ENCODE measurements at regions not wholly inside any gene's neighbourhood (a gene's known extent, or its start where the extent isn't known, plus 50 kb on each side); places are given as distances from the start of the nearest gene placed in this dataset.

DNA sequence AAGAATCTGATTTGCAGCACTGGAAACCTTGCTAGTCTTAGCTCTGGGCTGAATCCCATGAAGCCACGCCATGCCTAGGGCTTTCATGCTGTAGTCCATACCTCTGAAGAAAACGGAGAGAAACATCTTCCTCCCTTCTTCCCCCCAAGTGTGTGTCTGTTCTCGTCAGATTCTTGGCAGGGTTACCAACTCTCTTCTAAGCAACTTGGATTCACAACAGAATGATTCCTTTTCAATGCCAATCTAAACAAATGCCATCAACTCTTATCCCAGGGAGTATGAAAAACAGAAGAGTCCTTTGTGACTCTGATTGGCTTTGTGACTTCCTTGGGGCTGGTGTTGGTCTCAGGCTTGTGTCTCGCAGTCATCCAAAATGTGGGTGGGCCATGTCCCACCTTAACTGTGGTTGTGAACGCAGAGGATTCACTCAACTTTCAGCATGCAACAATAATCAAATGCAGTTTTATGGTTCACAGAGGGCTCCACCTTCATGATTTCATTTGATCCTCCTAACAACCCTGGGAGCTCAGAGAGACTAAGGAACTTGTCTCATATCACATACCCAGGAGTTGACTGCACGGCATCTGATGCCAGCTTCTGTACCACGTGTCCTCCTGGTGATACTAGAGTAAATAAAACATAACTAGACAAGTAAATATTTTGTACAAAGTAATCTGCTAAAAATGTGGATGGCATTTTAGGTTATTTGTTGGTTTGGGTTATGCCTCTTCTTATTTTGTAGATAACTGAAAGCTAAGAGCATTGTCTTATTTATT is 186.0 kb upstream of the TNP1 start:
- intact Hi-C loops (cut with DNase I) = no loop called here
- peaks cover 3 to 5% of the 10 kb centered on the region in 2 donors for H3K4me1 ChIP-seq (ENCODE audit: control insufficient read depth in 1 of 2, insufficient read depth in 2 of 2, low read length in 2 of 2)
- peak; percentile 4 for ATAC-seq (ENCODE audit: low FRiP score)

DNA sequence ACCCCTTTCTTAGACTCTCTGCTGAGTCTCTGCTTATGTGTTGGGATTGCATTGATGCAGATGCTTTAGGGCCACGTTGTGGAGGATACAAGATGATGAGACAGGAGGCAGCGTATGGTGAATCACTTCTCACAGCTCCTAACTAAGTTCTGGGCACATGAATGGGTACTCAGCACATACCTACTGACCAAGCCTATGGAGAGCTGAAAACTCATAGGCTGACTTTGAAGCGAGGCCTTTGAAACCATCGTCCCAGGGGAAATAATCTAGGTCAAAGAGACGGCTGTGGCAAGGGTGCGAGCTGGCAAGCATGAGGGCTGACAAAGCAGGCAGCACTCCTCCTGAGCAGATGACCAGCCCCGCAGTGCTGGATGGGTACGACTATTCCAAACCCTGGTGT is 180.2 kb upstream of the TNP1 start:
- no peaks in the 10 kb centered on the region for H3K4me1 ChIP-seq (ENCODE audit: control insufficient read depth in 1 of 2, insufficient read depth in 2 of 2, low read length in 2 of 2)
- 95 to 98% methylated on average over 8 of the region's 8 CpGs for WGBS, 2 donors
- no peaks in the 10 kb centered on the region for H3K27me3 ChIP-seq (ENCODE audit: control insufficient read depth in 1 of 2, insufficient read depth in 2 of 2, low read length in 1 of 2)
- intact Hi-C loops (cut with DNase I) = no loop called here
- H3K9me3 ChIP-seq (ENCODE audit: control insufficient read depth, low read length) = no peaks in the 10 kb centered on the region
- H3K4me3 ChIP-seq (ENCODE audit: low read length in 2 of 2) = no peak overlapping the region
- ATAC-seq (ENCODE audit: low FRiP score) (no peak), DNase-seq (no peak)
- H3K36me3 ChIP-seq (ENCODE audit: control insufficient read depth in 1 of 2, insufficient read depth in 2 of 2, low read length in 1 of 2) = no peaks in the 10 kb centered on the region
- no peak overlapping the region for H3K27ac ChIP-seq (ENCODE audit: low read depth in 1 of 2, low read length in 2 of 2)

More for the DNA sequence above, 186.0 kb upstream of the TNP1 start:
- DNase-seq = no peak
- Histone ChIP-seq H3K27ac (ENCODE audit: low read depth in 1 of 2, low read length in 2 of 2) (no peak overlapping the region), H3K36me3 (ENCODE audit: control insufficient read depth in 1 of 2, insufficient read depth in 2 of 2, low read length in 1 of 2) (no peaks in the 10 kb centered on the region), H3K9me3 (ENCODE audit: control insufficient read depth, low read length) (no peaks in the 10 kb centered on the region), H3K27me3 (ENCODE audit: control insufficient read depth in 1 of 2, insufficient read depth in 2 of 2, low read length in 1 of 2) (no peaks in the 10 kb centered on the region), H3K4me3 (ENCODE audit: low read length in 2 of 2) (no peak overlapping the region)
- 32 to 40% methylated on average over 7 of the region's 7 CpGs for WGBS, 2 donors

DNA sequence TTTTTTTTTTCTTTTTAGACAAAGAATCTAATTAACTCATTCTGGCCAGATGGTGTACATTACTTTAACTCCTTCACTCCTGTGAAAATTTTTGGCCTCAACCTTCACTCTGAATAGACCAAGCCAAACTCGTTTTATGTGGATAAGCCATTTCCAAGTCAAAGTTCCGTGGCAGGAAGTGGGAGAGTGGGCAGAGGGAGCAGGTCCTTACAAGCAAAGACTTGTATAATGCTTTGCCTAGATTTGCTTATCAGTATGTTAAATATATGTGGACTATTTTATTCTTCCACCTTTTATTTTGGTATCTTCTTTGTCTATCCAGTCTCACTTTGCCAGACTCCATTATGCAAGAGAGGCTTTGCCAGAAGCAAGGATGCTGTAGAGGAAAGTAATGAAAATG is 178.1 kb upstream of the TNP1 start:
- Histone ChIP-seq H3K4me3 (ENCODE audit: low read length in 2 of 2) (no peak overlapping the region), H3K27ac (ENCODE audit: low read depth in 1 of 2, low read length in 2 of 2) (no peak overlapping the region), H3K36me3 (ENCODE audit: control insufficient read depth in 1 of 2, insufficient read depth in 2 of 2, low read length in 1 of 2) (no peaks in the 10 kb centered on the region), H3K27me3 (ENCODE audit: control insufficient read depth in 1 of 2, insufficient read depth in 2 of 2, low read length in 1 of 2) (no peaks in the 10 kb centered on the region), H3K9me3 (ENCODE audit: control insufficient read depth, low read length) (no peaks in the 10 kb centered on the region), H3K4me1 (ENCODE audit: control insufficient read depth in 1 of 2, insufficient read depth in 2 of 2, low read length in 2 of 2) (no peaks in the 10 kb centered on the region)
- intact Hi-C loops (cut with DNase I) = no loop called here
- DNase-seq (no peak), ATAC-seq (ENCODE audit: low FRiP score) (no peak)
- 29 to 50% methylated on average over 2 of the region's 2 CpGs for WGBS, 2 donors

DNA sequence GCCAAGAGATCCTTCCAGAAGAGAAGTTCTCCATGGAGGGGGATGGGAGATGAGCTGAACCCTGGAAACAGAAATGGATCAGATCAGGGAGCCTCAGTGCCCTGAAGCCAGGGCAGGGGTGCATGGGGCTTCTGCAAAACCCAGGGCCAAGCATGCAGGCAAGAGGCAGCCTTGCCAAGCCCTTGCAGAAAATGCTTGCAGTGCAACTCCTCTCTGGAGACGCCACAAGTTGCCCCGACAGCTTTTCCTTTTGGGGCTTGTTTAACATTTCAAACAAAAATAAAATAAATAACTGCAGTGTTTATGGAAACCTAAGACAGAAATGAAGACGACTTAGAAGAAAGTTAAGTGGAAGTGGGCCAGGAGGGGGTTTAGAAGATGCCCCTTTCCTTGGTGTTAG is 177.5 kb upstream of the TNP1 start:
- Histone ChIP-seq H3K36me3 (ENCODE audit: control insufficient read depth in 1 of 2, insufficient read depth in 2 of 2, low read length in 1 of 2) (no peaks in the 10 kb centered on the region), H3K9me3 (ENCODE audit: control insufficient read depth, low read length) (no peaks in the 10 kb centered on the region), H3K27ac (ENCODE audit: low read depth in 1 of 2, low read length in 2 of 2) (no peak overlapping the region), H3K4me3 (ENCODE audit: low read length in 2 of 2) (no peak overlapping the region), H3K27me3 (ENCODE audit: control insufficient read depth in 1 of 2, insufficient read depth in 2 of 2, low read length in 1 of 2) (no peaks in the 10 kb centered on the region), H3K4me1 (ENCODE audit: control insufficient read depth in 1 of 2, insufficient read depth in 2 of 2, low read length in 2 of 2) (no peaks in the 10 kb centered on the region)
- intact Hi-C loops (cut with DNase I) = no loop called here
- ATAC-seq (ENCODE audit: low FRiP score) (no peak), DNase-seq (no peak)
- WGBS, 2 donors = 10 to 13% methylated on average over 3 of the region's 3 CpGs

DNA sequence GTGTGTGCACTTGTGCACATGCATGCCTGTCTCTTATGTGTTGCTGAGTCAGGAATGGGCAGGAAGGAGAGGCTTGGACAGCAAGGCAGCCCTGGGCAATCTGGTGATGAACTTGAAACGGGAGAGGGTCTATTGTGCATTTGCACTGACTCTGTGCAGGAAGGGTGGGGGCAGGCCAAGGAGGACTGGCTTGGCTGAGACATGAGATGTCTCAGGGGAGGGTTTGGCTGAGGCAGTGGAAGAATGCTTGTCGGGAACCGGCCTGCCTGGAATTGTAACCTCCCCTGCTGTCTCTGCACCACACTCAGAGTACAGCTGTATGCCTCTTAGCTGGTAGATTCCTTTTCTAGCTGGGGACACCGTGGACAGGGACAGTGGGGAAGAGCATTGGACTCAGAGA is 176.1 kb upstream of the TNP1 start:
- no peaks in the 10 kb centered on the region for H3K9me3 ChIP-seq (ENCODE audit: control insufficient read depth, low read length)
- no peaks in the 10 kb centered on the region for H3K27me3 ChIP-seq (ENCODE audit: control insufficient read depth in 1 of 2, insufficient read depth in 2 of 2, low read length in 1 of 2)
- 9 to 13% methylated on average over 4 of the region's 4 CpGs for WGBS, 2 donors
- peak; percentile 59 to 78 for DNase-seq
- no peaks in the 10 kb centered on the region for H3K36me3 ChIP-seq (ENCODE audit: control insufficient read depth in 1 of 2, insufficient read depth in 2 of 2, low read length in 1 of 2)
- no peak overlapping the region for H3K4me3 ChIP-seq (ENCODE audit: low read length in 2 of 2)
- no peak overlapping the region for H3K27ac ChIP-seq (ENCODE audit: low read depth in 1 of 2, low read length in 2 of 2)
- H3K4me1 ChIP-seq (ENCODE audit: control insufficient read depth in 1 of 2, insufficient read depth in 2 of 2, low read length in 2 of 2) = no peaks in the 10 kb centered on the region
- ATAC-seq (ENCODE audit: low FRiP score) = peak; percentile 83
- intact Hi-C loops (cut with DNase I) = no loop called here

DNA sequence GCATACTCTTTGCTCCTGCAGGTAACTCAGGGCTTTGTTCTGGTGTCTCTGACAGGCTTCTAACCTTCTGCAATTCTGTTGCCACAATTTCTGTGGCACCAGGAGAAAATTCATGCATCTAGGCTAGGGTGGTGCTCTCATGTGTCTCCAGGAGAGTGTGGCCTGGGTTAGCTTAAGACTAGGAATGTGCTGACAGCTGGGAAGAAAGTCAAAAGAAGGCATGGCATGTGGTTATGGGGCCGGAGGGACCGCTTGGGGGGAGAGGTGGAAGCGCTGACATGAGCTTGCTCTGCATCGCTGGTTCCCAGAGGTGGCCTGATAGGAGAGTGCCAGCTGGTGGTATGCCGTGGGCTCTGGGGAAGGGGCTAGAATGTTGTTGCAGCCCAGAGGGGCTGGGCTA is 173.3 kb upstream of the TNP1 start:
- no peak for DNase-seq
- Histone ChIP-seq H3K9me3 (ENCODE audit: control insufficient read depth, low read length) (no peaks in the 10 kb centered on the region), H3K27me3 (ENCODE audit: control insufficient read depth in 1 of 2, insufficient read depth in 2 of 2, low read length in 1 of 2) (no peaks in the 10 kb centered on the region), H3K4me3 (ENCODE audit: low read length in 2 of 2) (no peak overlapping the region), H3K36me3 (ENCODE audit: control insufficient read depth in 1 of 2, insufficient read depth in 2 of 2, low read length in 1 of 2) (no peaks in the 10 kb centered on the region), H3K27ac (ENCODE audit: low read depth in 1 of 2, low read length in 2 of 2) (no peak overlapping the region), H3K4me1 (ENCODE audit: control insufficient read depth in 1 of 2, insufficient read depth in 2 of 2, low read length in 2 of 2) (no peaks in the 10 kb centered on the region)
- 49 to 71% methylated on average over 5 of the region's 5 CpGs for WGBS, 2 donors
- intact Hi-C loops (cut with DNase I) = no loop called here
- ATAC-seq (ENCODE audit: low FRiP score) = no peak

DNA sequence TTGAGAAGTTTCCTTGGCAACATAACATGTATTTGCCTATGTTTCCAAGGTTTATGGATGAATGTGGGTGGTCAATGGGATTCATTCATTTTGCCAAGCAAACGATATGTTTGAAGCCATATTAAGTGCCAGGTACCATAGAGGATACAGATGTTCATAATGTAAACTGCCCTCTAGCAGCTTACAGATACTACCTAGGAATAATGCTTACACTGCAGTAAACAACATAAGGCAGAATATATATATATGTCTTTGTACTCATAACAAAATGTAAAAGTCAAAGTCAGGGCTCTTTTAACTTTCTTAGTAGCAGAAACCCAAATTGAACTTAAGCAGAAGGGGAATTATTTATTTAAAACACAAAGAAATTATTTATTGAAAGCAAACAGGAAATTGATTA is 171.6 kb upstream of the TNP1 start:
- no peaks in the 10 kb centered on the region for H3K36me3 ChIP-seq (ENCODE audit: control insufficient read depth in 1 of 2, insufficient read depth in 2 of 2, low read length in 1 of 2)

DNA sequence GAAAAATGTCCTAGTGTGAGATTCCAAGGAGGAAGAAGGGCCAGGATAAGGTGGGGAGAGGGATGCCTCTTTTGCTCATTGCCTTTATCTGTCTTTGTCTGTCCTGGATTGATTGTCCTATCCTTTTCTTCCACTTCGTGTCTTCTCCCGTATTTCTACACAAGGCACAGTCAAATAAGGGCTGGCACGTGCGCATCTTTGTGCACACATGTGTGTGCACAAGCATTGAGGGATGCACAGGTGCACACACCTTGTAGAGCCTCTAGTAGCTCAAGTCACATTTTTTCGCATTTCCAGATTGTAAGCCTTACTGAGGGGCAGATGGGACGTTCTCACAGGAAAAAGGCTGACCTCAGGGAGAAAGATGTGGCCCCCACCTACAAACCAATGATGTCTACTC is 170.2 kb upstream of the TNP1 start:
- intact Hi-C loops (cut with DNase I) = no loop called here
- Histone ChIP-seq H3K4me1 (ENCODE audit: control insufficient read depth in 1 of 2, insufficient read depth in 2 of 2, low read length in 2 of 2) (peaks cover 0 to 1% of the 10 kb centered on the region in 2 donors), H3K27me3 (ENCODE audit: control insufficient read depth in 1 of 2, insufficient read depth in 2 of 2, low read length in 1 of 2) (no peaks in the 10 kb centered on the region), H3K4me3 (ENCODE audit: low read length in 2 of 2) (no peak overlapping the region), H3K27ac (ENCODE audit: low read depth in 1 of 2, low read length in 2 of 2) (no peak overlapping the region), H3K36me3 (ENCODE audit: control insufficient read depth in 1 of 2, insufficient read depth in 2 of 2, low read length in 1 of 2) (no peaks in the 10 kb centered on the region), H3K9me3 (ENCODE audit: control insufficient read depth, low read length) (no peaks in the 10 kb centered on the region)
- ATAC-seq (ENCODE audit: low FRiP score) (no peak), DNase-seq (no peak)
- 96 to 97% methylated on average over 6 of the region's 6 CpGs for WGBS, 2 donors

More for the DNA sequence above, 171.6 kb upstream of the TNP1 start:
- intact Hi-C loops (cut with DNase I) = no loop called here
- Histone ChIP-seq H3K27ac (ENCODE audit: low read depth in 1 of 2, low read length in 2 of 2) (no peak overlapping the region), H3K27me3 (ENCODE audit: control insufficient read depth in 1 of 2, insufficient read depth in 2 of 2, low read length in 1 of 2) (no peaks in the 10 kb centered on the region), H3K4me1 (ENCODE audit: control insufficient read depth in 1 of 2, insufficient read depth in 2 of 2, low read length in 2 of 2) (peaks cover 0 to 1% of the 10 kb centered on the region in 2 donors), H3K4me3 (ENCODE audit: low read length in 2 of 2) (no peak overlapping the region), H3K9me3 (ENCODE audit: control insufficient read depth, low read length) (no peaks in the 10 kb centered on the region)
- DNase-seq (no peak), ATAC-seq (ENCODE audit: low FRiP score) (no peak)
- WGBS, 2 donors = 63 to 68% methylated on average over 1 of the region's 1 CpG

DNA sequence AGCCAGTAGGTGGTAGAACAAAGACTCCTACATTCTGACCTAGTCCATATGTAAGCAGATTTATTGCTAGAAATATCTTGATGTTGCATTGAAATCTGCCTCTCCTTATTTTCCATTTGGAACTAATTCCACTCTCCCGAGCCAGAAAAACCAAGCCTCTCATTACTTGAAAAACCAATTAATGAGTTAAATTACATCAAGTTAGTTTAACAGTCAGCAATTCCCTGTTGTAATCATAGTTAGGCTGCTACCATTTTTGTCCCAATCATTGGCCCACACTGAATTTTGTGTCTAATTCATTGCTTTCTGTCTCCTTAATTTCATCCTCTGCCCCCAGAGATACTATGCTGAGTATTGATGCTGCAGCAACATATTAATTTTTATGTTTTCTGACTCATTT is 168.3 kb upstream of the TNP1 start:
- Histone ChIP-seq H3K4me1 (ENCODE audit: control insufficient read depth in 1 of 2, insufficient read depth in 2 of 2, low read length in 2 of 2) (peaks cover 0 to 1% of the 10 kb centered on the region in 2 donors), H3K4me3 (ENCODE audit: low read length in 2 of 2) (no peak overlapping the region), H3K36me3 (ENCODE audit: control insufficient read depth in 1 of 2, insufficient read depth in 2 of 2, low read length in 1 of 2) (no peaks in the 10 kb centered on the region), H3K27me3 (ENCODE audit: control insufficient read depth in 1 of 2, insufficient read depth in 2 of 2, low read length in 1 of 2) (no peaks in the 10 kb centered on the region), H3K9me3 (ENCODE audit: control insufficient read depth, low read length) (no peaks in the 10 kb centered on the region), H3K27ac (ENCODE audit: low read depth in 1 of 2, low read length in 2 of 2) (no peak overlapping the region)
- WGBS, 2 donors = 95 to 96% methylated on average over 1 of the region's 1 CpG
- ATAC-seq (ENCODE audit: low FRiP score) (no peak), DNase-seq (no peak)
- intact Hi-C loops (cut with DNase I) = no loop called here

Data from aorta (tissue), 5 donors.